Dermis blood vessel endothelial cell (primary cell): ENCODE measurements at regions not wholly inside any gene's neighbourhood (a gene's known extent, or its start where the extent isn't known, plus 50 kb on each side); places are given as distances from the start of the nearest gene placed in this dataset.
"Not testable (repeated sequence)": the region's sequence is repeated elsewhere in the genome, so short reads cannot be mapped to it uniquely, and the experiment has no call there.

Experiments used
- DNase-seq: peaks from one replicate; pipeline ENCODE4 v3.0.0; 2010

DNA sequence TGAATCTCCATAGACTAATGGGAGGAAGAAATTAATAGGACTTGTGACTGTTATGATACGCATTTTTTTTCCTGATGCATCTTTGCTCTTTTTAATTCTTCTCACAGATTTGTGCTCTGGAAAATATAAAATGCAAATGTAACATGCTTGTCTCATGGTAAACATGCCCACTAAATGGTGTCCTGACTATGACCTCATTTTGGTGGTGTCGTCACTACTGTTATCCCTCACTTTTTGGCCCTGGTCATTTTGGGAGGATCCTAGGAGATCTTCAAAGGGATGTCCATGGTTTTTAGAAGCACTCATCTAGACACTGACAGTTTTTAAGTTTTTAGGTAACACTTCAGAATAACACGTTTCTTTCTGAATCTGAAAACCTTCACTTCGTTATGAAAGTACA lies 790.8 kb upstream of the FBXO33 start:
- no peak for DNase-seq

GRCh38 chr14:40221428-40221827 lies 789.2 kb upstream of the FBXO33 start:
- no peak for DNase-seq

GRCh38 chr14:40219032-40219431 lies 786.8 kb upstream of the FBXO33 start:
- DNase-seq, result no peak

DNA sequence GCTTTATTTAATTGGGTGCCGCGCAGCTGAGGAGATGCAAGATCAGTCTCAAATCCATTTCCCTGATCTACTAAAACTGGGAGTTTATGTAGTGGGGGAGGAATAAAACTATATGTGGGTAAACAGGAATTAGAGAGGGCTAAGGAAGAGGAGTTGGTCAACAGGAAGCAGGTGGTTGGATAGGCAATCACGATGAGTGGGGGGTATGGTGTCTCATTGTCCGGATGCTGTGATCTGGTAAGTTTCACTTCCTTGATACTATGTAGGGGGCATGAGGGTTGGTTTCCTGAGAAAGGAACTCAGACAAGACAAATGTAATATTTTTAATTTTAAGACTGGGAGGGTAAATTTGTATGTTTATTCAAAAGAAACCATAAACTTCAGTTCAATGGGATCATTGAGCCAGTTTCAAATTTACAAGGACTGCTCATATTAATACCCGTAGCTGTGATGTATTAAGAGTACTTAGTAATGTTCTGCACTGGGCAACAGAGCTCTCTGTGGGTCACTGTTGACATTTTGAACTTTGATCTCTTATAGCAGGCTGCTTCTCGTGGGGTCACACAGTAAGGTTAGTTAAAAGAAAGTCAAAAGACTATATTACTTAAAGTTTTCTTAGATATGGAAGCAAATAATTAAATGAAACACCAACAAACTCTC lies 786.2 kb upstream of the FBXO33 start:
- no peak for DNase-seq

DNA sequence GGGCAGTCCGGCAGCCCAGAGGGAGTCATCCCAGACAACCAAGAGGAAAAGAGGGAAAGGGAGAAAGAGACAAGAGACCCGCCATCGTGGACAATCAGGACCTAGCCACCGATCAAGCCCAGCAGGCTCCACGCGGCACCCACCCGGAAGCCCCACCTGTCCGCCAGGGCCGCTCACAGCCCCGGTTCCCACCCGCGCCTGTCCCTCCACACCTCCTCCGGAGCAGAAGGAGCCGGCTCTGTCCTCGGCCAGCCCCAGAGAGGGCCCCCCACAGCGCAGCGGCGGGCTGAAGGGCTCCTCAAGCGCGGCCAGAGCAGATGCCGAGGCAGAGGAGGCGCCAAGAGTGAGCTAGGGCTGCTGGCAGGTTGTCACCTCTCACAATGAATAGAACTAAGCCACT lies 784.7 kb upstream of the FBXO33 start:
- DNase-seq, result no peak

DNA sequence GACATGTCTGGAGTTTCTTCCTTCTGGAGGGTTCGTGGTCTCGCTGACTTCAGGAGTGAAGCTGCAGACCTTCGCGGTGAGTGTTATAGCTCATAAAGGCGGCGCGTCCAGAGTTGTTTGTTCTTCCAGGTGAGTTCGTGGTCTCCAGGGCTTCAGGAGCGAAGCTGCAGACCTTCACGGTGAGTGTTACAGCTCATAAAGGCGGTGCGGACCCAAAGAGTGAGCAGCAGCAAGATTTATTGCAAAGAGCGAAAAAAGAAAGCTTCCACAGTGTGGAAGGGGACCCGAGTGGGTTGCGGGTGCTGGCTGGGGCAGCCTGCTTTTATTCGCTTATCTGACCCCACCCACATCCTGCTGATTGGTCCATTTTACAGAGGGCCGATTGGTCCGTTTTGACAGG lies 784.2 kb upstream of the FBXO33 start:
- DNase-seq, result not testable (repeated sequence)

DNA sequence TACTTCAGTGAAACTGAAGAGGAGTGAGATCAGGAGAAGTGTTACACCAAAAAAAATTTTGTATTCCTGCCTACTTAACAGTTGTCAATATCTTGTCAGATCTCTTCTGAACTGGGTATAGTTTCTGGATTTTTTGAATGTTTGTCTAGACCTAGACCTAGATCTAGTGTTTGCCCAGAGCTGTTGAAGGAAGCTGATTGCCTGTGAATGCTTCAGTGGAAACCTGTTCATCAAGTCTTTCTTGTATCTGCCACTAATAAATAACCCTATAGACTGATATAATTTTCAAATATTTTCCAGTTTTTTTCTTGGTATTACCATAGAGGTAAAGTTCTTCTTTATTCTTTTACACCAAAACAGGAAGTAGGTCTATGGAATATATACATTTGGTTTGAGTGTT lies 781.5 kb upstream of the FBXO33 start:
- no peak for DNase-seq

DNA sequence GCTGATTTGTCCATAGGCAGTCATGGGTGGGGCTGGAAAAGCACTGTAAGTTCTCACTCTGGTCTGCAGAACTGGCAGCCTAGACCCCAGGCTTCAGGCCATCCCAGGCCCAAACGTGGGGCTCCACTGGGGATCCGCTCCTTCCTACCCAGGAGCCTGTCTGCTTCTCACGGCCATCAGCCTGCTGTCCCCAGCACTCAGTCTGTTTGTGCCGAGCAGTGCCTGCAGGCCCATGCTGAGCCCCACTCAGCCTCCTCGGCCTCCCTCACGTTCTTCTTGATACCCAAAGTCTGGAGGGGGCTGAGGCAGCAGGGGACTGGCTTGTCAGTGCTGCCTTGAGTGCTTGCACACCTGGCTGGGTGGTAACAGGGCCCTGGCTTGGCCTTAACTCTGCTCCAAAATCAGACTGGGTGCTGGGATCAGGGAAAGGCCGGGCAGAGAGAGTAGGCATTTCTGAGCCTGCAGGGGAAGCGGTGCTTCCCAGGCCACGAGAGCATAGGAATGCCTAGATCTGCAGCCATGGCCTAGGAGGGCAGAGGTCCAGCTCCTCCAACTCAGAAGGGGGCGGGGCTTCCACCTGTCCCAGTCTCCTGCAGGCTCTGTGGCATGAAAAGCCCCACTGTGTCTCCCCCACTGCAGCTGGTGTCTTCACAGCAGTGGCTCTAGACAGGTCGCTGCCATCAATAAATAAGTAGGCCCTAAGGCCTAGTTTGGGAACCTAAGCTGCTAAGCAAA lies 772.4 kb upstream of the FBXO33 start:
- no peak for DNase-seq

GRCh38 chr14:40199101-40199500 lies 766.9 kb upstream of the FBXO33 start:
- DNase-seq, result no peak

- no peak for DNase-seq
Observed at GRCh38 chr14:40197344-40197743, 765.1 kb upstream of the FBXO33 start.

DNA sequence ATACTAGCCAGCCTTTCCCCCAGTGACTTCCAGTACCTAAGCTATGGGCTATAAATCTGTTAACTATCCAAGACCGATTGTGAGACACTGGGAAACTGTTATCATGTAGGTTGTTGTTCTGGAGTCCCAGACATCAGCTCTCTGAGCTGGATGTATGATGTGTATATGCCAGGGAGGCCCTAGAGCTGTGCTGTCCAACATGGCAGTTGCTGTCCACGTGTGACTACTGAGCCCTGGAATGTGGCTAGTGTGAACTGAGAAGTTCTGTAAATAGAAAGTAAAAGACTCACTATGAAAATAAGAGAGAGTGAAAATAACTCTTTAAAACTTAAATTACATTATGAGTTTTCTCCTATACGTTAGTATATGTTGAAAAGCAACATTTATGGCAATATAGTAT lies 755.8 kb upstream of the FBXO33 start:
- no peak for DNase-seq

DNA sequence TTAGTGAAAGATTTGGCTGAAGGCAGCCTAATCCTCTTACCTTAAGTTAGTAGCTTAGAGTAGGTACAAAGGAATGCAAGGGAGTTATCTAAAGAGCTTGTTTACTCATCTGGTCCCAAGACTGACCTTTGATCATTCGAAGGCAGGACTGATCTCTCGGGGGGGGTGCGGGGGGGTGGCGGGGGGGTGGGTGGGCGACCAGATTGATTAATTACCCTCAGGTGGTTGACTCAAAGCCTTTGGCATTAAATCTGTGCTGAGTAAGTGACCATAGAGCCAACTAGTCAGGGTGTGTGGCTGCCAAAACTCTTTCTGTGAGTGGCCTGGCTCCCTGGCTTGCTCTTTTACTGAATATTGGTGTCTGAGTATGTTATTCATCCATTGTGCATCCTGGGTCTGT lies 731.9 kb upstream of the FBXO33 start:
- DNase-seq, result no peak

GRCh38 chr14:40139657-40140056 lies 707.4 kb upstream of the FBXO33 start:
- DNase-seq, result no peak

DNA sequence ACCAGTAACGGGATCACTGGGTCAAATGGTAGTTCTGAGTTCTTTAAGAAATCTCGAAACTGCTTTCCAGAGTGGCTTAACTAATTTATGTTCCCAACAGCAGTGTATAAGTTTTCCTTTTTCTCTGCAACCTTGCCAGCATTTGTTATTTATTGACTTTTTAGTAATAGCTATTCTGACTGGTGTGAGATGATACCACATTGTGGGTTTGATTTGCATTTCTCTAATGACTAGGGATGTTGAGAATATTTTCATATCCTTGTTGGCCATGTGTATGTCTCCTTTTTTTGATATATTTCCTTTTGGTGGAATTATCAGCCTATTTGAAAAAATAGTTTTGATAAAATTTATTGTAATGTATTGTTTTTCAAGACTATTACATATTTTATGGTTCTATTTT lies 701.2 kb upstream of the FBXO33 start:
- no peak for DNase-seq

DNA sequence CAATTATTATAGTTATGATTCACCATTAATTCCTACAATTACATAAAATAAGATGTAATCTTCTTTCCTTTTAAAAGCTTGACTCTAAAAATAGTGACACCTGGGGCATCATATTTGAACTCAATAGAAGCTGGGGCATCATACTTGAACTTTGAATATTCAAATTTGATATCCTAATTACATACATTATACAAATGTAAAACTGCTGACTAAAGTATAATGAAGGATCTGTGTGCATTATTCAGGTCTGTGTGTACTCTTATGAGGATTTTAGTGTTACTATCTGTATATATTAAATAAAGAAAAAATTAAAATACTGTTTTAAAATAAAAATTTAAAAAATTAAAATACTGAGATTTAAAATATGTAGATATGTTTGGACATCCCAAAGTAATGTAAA lies 696.9 kb upstream of the FBXO33 start:
- no peak for DNase-seq

GRCh38 chr14:40123816-40124215 lies 691.6 kb upstream of the FBXO33 start:
- DNase-seq, result no peak

GRCh38 chr14:40122968-40123648 lies 690.9 kb upstream of the FBXO33 start:
- DNase-seq, result no peak

DNA sequence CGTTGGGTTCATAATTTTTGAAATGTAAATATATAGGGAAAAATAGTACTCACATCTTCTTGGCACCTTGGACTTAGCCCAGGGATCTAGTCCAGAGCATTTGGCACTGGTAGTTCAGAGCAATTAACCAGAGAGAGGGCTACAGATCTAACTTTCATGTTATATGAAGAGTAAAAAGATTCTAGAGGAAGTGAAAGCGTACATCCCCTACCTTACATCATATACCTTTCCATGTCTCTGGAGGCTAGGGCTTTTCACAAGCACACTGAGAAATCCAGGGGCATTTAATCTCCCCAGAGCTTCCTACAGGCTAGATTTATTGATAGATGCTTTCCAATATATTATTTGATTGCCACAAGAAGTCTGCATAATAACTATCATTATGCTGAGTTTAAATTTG lies 687.5 kb upstream of the FBXO33 start:
- DNase-seq, result no peak

DNA sequence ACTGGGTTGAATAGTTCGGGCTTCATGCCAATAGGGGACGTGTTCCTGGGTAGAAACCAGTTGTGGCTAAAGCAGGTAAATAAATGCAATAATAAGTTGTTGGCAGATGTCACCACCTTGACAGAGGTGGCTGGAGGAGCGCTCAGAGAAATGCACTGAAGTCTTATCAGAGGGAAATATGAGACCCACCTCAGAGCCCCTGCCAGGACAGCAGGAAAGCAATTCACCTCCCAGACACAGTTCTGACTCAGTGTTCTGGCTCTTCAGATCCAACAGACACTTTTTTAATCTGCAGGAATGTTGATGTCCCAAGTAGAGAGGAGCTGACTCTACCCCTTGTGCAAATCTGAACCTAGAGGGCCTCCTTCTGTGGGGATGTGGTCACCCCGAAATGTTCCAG lies 687.1 kb upstream of the FBXO33 start:
- no peak for DNase-seq

- DNase-seq, result no peak
Observed at GRCh38 chr14:40115583-40115982, 683.4 kb upstream of the FBXO33 start.

- DNase-seq, result no peak
Observed at GRCh38 chr14:40113671-40114070, 681.4 kb upstream of the FBXO33 start.

GRCh38 chr14:40100544-40101196 lies 668.4 kb upstream of the FBXO33 start:
- no peak for DNase-seq

DNA sequence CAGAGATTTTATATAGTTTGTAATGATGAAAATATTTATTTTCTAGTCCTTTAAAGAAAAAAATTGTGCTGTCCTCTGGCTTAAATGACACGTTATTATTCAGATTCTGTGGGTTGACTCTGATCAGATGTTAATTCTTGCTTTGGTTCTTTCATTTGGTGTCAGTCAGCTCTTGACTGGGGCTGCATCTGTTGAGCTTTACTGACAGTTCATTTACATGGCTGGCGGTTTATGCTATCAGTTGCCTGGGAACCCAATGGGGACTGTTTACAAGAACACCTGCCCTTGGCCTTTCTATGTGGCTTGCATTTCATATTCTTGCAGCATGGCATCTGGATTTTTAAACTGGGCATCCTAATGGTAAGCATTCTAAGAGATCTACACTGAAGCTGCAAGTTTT lies 667.1 kb upstream of the FBXO33 start:
- no peak for DNase-seq

DNA sequence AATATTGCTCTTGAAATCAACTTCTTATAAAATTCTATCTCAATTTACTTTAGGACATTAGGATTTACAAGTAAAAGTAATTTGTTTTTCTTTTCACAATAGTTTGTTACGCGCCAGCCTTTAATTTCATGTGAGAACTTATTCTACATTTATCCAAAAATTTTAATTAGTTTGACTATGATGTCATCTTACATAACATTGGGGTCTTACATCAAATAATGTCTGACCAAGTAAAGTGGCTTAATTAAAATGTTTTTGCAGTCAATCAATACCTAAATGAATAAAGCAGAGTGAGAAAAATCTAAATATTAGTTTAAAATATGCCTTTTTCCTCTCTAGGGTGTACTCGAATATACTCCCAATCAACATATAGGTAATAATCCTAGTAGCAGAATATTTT lies 666.2 kb upstream of the FBXO33 start:
- no peak for DNase-seq
